ENCODE measurements at regions not wholly inside any gene's neighbourhood (a gene's known extent, or its start where the extent isn't known, plus 50 kb on each side); places are given as distances from the start of the nearest gene placed in this dataset.

- Histone ChIP-seq H3K27ac (replicated peaks) (no peak overlapping the region), H3K27me3 (ENCODE audit: insufficient read depth, poor library complexity, severe bottlenecking) (no peaks in the 10 kb centered on the region), H3K4me3 (replicated peaks; ENCODE audit: insufficient read depth, low read length) (no peak overlapping the region)
- DNase-seq (ENCODE audit: low read depth in 1 of 2, low spot score in 1 of 2) = no peak
- TF ChIP-seq CTCF (IDR thresholded peaks at IDR 0.05; ENCODE audit: insufficient read depth, low read length) (no peak), REST (IDR thresholded peaks at IDR 0.05; ENCODE audit: insufficient replicate concordance, low read depth) (no peak), POLR2AphosphoS5 (IDR thresholded peaks at IDR 0.05; ENCODE audit: low read depth) (no peak), SPI1 (IDR thresholded peaks at IDR 0.05; ENCODE audit: borderline replicate concordance, low read depth) (no peak), GABPA (IDR thresholded peaks at IDR 0.05; ENCODE audit: low read depth) (no peak)
These were observed 152.9 kb upstream of the MEIS1 start for GRCh38 chr2:66281980-66282379.

- no peak overlapping the region for H3K27ac ChIP-seq (replicated peaks)
- DNase-seq (ENCODE audit: low read depth in 1 of 2, low spot score in 1 of 2) = no peak
- H3K27me3 ChIP-seq (ENCODE audit: insufficient read depth, poor library complexity, severe bottlenecking) = no peaks in the 10 kb centered on the region
- H3K4me3 ChIP-seq (replicated peaks; ENCODE audit: insufficient read depth, low read length) = no peak overlapping the region
- TF ChIP-seq POLR2AphosphoS5 (IDR thresholded peaks at IDR 0.05; ENCODE audit: low read depth) = no peak
- TF ChIP-seq REST (IDR thresholded peaks at IDR 0.05; ENCODE audit: insufficient replicate concordance, low read depth) = no peak
- TF ChIP-seq SPI1 (IDR thresholded peaks at IDR 0.05; ENCODE audit: borderline replicate concordance, low read depth) = no peak
- TF ChIP-seq CTCF (IDR thresholded peaks at IDR 0.05; ENCODE audit: insufficient read depth, low read length) = no peak
- TF ChIP-seq GABPA (IDR thresholded peaks at IDR 0.05; ENCODE audit: low read depth) = no peak
These were observed 155.9 kb upstream of the MEIS1 start for GRCh38 chr2:66279024-66279423.

GRCh38 chr2:66275984-66276383 is 158.9 kb upstream of the MEIS1 start:
- no peak for DNase-seq (ENCODE audit: low read depth in 1 of 2, low spot score in 1 of 2)
- no peaks in the 10 kb centered on the region for H3K27me3 ChIP-seq (ENCODE audit: insufficient read depth, poor library complexity, severe bottlenecking)
- no peak overlapping the region for H3K4me3 ChIP-seq (replicated peaks; ENCODE audit: insufficient read depth, low read length)
- no peak overlapping the region for H3K27ac ChIP-seq (replicated peaks)
- no peak for TF ChIP-seq REST (IDR thresholded peaks at IDR 0.05; ENCODE audit: insufficient replicate concordance, low read depth)
- TF ChIP-seq GABPA (IDR thresholded peaks at IDR 0.05; ENCODE audit: low read depth) = no peak

Measured in HL-60 (cell line).